ENCODE measurements at regions not wholly inside any gene's neighbourhood (a gene's known extent, or its start where the extent isn't known, plus 50 kb on each side); places are given as distances from the start of the nearest gene placed in this dataset.

DNA sequence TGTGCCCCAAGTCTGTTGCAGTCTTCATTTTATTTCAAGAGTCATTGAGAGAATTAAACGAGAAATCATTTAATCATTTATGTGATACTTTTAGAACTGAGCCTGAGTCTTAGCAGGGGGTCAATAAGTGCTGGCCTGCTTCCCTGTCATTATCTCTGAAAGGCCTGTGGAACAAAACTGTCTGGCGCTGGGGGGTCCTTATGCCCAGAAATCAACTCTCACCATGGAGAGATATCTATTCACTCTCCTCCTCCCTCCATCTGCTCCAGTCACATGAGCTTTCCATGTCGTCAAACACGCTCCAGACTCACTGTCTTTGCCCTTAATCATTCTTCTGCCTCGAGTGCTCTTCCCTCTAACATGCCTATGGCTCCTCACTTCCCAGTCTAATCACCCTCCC, 136.8 kb downstream of the ESM1 start:
- no peak for DNase-seq

DNA sequence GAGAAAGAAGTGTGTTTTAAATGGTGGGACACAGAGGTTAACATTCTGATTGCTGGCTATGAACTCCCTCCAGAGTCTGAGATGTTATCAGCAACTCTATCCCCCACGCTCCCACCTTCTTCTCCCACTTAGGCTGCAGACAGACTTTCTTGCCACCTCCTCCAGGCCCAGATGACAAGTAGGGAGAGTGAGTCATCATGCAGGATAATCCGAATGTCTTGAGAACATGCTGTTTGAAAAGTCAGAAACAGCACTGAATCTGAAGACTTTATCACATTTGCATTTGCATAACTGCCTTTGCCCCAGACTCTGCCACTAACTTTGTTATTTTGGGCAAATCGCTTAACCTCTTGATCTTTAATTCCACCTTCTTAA, 139.8 kb downstream of the ESM1 start:
- no peak for DNase-seq

DNA sequence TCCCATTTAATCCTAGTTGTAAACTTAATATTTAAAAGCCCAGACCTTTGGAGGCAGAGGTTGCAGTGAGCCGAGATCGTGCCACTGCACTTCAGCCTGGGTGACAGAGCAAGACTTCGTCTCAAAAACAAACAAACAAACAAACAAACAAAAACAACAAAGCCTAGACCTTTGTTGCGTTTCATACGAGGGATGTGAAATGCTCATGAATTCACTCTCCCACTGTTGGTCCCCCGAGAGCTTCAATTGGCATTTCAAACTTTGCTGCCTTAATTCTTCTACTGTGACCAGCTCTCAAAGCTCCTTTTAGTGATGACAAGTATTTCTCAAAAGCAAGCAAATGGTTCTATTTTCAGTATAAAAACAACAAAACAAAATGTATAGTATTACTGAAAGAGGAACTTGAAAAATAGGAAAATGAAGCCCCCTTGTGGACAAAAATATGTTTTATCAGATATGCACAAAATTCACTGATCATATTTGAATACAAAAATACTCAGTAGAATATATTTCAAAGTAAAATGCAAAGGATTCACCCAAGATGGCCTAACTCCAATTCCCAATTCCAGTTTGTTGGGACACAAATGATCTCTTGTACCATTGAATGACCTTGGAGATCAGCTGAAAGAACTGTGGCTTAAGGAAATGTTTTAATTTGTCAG, 140.4 kb downstream of the ESM1 start:
- no peak for DNase-seq

DNA sequence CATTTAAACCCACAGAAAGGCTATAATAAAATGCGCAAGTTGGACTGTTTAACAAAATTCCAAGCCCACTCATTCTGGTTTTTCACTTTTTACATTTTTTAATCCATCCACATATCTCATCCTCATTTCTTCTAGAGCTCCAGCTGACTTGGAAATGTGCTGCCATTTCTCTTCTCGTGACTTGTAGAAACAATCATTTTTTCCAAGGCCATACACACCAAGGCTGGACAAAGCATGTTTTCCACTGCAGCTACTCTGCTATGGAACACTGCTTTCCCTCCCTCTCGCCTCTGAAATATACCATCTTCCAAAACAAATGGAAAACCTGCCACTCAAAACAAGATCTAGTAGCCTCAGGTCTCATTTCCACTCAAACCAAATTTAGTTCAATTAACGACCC, 141.1 kb downstream of the ESM1 start:
- DNase-seq, result no peak

DNA sequence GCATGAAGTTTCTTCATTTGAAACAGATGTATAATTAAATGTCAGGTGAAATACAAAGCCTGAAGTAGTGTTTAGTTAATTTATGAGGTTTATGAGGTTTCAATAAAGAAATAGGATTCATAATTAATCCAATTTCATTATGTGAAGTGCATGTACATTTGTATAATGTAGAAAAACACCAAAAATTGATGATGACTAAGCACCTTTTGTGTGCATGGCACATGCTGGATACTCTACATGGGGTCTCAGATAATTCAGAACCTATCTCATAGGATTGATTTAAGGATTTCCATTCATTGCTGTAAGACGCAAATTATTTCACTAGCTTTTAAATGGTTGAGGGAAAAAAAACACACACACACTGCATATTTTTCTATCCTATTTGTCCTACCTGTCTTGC, 143.9 kb downstream of the ESM1 start:
- DNase-seq, result no peak

DNA sequence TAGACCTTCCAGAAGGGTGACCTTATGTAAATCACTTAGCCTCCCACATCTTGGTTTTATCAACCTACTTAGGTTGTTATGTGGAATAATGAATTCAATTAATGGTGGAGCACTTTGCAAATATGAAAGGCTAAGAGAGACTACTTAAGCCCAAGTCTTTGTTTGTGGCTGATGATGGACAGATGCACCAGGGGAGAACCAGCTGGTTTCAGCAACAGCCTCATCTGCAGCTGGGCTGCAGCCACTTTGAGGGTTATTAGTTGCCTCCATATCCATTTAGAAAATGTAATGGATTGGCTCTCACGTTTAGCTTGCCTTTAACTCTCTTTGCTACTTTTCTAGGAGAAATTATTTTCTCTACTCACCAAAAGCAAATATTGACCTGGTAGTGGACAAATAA, 146.6 kb downstream of the ESM1 start:
- no peak for DNase-seq

DNA sequence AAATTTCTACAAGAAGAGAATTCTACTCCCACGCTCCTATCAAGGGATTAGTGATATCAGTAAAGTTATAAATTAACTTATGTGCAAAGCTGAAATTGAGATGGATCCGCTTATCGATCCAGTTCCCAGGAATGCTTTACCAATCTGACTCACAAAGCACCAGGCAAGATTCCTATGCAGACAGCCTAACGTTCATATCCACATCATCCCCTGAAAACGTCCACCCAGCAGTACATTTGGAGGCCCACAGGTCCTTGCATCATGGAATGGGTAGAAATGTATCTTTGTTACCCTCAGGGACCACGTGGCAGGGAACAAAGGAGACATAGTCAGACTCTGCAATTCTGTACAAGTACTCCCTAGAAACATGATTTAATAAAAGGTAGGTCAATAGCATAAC, 147.4 kb downstream of the ESM1 start:
- DNase-seq, result no peak

DNA sequence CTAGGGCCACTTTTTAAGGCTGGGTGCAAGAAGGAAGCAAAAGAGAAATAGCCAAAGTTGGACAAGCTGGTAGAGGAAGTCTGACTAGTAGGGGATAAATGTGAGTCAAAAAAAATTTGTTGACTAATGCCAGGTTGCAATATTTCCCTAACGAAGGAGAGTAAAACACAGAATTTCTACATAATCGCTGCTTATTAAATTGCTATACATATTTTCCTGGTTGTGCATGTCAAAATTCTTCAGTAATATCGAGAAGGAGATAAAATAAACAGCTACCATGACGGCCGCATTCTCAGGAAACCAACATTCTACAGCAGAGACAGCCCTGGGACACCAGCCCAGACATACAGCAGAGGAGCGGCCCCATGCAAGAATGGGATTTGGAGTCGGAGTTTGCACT, 148.3 kb downstream of the ESM1 start:
- no peak for DNase-seq

DNA sequence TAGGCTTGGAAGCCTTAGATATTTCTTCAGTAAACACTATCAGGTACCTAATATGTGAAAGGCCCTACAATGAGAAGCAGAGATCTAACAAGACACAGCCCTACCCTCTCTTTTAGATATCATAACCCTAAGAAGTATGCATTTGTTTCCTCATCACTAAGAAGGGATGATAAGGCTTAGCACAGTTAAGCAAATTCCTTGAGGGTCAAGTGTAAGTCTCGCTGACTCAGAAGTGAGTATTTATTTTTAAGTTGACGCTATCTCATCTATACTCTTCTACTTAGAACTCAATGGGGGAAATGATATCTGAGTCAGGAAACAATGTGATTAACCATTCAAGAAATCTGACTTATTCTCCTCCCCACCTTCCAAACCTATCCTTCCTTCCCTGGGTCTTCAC, 149.7 kb downstream of the ESM1 start:
- no peak for DNase-seq

DNA sequence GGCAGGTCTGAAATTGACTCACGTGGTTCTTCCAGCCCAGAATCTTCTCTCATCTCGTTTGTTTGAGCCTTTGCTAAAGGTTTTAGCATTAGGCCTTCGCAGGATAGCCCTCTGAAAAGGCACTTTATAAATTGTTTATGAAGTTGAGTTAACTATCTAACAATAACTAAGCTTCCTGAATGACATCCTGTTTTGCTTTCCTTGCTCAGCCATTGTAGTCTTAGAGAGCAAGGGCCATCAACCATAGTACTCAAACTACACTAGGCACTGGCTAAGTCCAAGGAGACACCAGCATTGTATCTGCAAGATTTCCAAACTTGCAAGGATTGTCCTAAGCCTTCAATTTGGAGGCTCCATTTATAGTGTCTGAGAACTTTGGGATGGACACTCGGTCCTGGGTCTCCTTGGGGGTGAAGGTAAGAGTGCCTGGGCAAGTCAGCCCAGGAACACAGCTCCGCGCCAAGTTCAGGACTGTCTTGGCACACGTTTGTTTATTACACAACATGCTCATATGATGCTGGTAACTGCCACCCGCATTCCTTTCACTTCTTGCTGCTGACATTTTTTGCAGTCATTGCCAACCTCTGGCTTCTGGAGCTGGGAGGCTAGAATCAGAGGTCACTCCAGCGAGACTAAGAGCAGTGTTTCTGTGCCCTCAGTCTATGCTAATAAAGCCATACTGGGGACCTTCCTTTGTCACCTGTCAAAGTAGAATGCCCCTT, 151.1 kb downstream of the ESM1 start:
- no peak for DNase-seq

DNA sequence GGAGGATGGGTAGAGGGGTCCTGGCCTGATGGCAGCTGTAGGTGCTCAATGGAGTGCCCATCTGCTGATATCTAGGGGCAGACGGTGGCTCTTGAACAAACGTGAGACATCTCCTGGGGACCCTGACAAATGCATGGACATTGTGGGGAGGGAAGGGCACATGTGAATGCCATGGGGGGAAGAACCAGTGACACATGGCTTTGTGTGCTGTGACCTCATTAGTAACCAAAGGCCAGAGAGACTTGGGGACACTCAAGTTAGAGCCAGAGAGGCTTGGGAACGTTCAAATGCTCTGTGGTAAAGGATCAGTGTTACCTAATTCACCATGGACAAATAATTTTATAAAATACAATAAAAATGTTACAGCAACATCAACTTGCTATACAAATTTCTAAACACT, 151.8 kb downstream of the ESM1 start:
- no peak for DNase-seq

DNA sequence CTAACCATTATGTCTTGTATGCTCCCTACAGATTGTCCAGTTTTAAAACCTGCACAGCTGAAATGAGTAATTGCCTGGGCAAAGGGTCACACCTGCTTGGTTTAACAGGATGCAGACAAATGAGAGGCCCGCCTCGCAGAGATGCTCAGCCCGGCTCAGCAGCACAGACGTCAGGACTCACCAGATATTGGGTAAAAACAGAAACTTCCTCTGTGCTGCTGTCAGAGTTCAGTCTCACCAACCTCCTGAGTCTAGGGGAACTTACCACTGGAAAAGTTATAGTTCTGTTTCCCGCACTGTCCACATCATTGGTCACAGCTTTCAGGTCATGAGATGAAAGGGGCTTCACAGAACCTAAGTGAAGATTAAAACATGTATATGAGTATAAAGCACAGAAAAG, 152.5 kb downstream of the ESM1 start:
- DNase-seq, result no peak

DNA sequence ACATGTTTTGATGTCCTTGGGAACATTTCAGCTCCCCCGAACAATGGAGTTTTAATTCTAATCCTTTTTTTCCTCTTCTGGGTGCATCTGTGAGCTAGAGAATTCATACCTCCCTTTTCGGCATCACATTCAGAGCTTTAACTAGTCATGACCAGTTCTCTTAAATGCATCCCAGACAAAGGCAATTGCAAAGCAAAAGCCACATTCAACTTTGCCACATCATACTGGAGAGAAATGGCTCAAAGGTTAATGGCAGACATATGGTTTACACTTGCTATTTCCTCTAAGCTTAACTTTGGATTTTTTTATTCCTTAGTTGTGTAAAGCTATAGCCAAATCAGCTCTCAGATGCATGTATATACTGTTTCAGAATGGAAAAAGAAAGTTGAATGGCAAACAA, 153.3 kb downstream of the ESM1 start:
- DNase-seq, result no peak

DNA sequence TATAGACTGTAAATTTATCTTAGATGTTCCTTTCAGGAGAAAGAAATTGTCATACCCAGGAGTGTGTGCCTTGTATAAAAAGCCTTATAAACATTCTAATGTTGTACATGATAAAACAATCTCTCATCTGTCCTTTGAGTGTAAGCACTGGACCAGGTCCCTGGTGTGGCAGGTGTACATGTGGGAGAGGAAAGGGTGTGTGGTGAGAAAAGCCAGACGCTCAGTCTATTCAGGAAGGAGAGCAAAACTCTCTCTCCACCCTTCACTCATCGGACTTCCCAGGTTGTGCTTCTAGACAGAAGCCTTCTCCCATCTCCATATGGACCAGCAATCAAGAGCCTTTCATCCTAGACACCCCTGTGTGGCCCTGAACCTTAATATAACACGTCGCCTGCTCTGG, 154.2 kb downstream of the ESM1 start:
- DNase-seq, result no peak

DNA sequence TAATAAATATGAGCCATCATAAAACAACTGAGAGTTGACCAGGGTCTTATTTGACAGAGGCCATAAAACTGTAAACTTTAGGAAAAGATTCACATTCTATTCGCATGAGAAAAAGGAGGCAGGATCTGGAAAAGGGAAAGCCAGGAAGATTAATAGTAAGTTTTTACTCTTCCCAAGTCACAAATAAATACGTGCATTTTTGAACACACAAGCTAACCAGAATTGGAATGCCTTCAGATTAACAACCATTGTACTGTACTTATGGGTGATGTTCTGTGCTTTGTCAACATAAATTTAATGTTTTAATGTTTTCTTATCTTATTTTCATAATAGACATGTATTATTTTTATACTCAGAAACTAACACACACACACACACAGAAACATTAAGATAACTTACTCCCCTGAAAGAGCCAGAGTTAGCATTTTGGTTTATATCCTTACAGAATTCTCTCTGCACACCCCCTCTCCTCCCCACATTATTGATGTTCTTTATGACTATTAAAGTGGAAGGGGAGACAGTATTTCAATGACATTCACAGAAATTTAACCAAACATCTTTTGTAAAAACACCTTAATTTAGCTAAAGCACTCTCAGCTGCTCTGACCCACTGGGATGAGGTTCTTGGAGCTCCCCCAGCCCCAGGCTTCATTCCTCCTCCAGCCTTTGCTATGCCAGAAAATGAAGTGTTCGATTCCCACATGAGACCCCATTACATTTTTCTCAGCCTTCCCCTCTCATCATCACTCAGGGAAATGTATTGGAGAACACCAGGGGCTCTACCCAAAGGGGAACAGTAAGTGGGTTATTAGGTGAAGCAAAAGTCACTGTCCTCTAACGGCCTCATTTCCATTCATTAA, 155.5 kb downstream of the ESM1 start:
- DNase-seq, result no peak

DNA sequence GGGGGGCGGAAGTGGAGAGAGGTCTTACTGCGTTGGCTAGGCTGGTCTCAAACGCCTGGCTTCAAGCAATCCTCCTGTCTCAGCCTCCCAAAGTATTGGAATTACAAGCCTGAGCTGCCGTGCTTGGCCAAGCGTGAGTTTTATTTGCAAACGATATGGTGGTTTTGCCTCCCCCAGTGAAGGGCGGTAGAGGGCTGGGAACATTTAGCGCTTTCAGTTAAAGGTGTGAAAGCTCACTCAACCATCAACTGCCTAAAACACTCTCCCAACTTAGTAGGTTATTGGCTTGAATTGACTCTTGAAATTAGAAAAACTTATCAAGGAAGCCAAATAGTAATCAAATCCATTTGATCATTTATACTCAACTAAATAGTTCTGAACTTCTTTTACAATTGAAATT, 156.3 kb downstream of the ESM1 start:
- no peak for DNase-seq

DNA sequence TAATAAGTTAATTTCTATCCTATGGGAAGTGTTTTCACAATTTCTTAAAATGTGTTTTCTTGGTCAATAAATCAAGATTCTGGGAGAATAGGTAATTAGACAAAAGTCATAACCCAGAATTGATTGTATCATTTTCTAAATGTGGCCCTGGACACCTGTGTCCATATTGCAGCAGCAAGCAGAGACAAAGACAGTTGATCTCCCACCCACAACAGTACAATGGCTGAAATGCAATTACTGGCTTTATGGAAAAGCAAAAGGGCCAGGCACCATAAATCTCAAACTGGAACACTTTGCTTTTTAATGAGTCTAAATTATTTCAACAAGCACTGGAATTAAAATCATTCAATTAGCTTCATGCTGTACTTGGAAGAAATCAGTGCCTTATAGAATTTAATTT, 157.2 kb downstream of the ESM1 start:
- DNase-seq, result no peak

DNA sequence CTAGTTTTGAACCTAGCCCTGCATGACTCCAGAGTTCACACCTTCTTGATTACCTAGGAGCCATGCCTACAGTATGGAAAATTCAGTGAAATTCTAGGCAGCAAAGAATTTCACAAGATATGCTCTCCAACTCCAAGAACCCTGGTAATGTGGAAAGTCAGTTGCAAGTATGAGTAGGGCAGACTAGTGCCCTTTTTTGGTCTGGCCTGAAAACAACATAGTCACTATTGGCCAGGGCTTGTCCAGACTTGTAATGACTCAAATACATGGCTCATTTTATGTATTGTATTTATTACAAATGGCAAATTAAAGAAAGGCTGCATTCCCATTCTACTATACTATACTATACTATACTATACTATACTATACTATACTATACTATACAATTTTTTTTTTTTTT, 160.4 kb downstream of the ESM1 start:
- no peak for DNase-seq

DNA sequence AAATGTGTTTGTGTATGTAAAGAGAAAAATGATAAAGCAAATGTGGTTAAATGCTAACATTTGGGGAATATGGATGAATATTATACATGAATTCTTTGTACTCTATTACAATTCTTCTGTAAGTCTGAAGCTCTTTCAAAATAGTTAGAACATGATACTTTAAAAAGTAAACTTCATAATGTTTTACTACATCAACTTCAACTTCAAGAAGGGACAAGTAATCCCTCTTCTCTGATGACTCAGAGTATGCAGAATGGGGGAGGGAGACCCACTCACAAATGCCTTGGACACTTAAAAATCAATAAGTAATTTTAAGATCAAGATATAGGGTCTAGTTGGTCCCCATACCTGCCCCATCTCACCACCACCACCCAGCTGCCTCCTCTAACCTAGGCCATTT, 162.4 kb downstream of the ESM1 start:
- no peak for DNase-seq

DNA sequence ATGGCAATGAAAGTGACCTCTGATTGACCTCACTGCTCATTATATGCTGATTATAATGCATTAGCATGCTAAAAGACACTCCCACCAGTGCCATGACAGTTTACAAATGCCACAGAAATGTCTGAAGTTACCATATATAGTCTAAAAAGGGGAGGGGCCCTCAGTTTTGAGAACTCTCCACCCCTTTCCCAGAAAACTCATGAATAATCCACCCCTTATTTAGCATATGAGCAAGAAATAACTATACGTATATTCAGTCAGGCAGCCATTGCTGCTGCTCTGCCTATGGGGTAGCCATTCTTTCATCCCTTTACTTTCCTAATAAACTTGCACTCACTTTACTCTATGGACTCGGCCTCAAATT, 163.1 kb downstream of the ESM1 start:
- DNase-seq, result no peak

DNA sequence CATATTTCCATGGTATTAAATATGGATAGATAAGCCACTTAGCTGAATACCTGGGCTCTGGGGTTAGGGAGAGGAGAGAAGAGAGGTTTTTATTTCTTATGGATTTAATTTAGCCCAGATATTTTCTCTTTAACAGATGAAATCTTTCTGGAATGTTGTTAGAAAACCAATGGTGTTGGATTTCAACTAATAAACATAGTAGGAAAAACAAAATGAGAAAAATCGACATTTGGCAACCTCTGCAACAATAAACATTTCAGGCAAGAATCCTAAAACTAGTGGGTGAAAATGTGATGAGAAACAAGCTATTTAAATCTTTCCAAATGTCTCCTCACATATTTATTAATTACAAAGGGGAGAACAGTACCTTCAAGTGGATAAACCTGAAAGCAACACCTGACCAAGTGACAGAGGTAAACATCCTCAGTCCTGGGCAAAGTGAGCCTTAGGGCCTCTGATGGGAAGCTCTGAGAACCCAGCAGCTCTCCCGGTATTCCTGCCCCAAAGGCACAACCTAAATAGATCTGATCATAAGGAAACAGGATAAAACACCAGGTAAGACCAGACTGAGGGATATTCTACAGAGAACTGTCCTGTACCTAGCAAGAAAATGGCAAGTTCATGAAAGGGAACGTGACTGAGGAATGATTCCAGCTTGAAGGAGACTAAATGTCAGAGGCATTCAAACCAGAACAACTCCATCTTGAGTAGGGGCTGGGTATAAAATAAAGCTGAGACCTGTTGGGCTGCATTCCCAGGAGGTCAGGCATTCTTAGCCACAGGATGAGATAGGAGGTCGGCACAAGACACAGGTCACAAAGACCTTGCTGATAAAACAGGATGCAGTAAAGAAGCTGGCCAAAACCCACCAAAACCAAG, 163.7 kb downstream of the ESM1 start:
- DNase-seq, result no peak

DNA sequence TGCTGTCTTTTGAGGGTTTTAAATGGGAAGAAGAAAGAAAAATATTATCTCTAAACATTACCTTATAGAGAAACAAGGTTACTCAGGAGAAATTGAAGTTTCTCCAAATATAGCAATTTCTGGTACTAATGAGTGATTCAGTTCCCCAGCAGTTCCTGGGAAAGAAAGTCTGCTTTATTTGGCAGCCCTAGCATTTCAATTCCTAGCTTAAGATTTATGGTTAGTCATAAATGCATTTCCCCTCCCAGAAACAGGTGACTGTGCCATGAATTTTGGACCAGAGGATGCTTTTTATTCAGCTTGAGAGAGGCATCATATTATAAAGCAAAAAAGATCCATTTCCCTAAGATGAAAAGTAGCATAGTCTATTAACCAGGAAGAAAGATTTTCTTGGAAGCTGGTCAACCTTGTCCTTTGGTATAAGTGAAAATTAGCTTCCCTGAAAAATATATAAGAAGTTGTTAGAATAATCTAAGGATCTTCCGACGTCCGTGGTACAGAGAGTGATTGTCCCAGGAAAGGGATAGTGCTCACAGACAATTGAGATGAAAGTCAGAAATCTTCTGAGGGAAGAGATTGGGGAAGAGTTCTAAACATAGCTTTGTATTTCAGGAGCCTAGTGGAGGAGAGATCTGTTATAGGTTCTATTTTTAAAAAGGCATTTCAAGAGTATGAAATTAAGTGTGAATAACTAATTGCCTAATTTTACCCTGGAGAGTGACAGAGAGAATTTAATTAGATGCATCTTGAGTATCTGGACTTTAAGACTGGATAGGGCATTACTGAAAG, 164.9 kb downstream of the ESM1 start:
- DNase-seq, result no peak
